ENCODE measurements at regions not wholly inside any gene's neighbourhood (a gene's known extent, or its start where the extent isn't known, plus 50 kb on each side); places are given as distances from the start of the nearest gene placed in this dataset.

- no peak for DNase-seq (ENCODE audit: low read depth in 2 of 2, low spot score in 1 of 2)
Measured at GRCh38 chr4:140250989-140251552, 97.1 kb upstream of the MAML3 start.

- DNase-seq (ENCODE audit: low read depth in 2 of 2, low spot score in 1 of 2): no peak
Measured at GRCh38 chr4:140249351-140249750, 95.4 kb upstream of the MAML3 start.

- no peak for DNase-seq (ENCODE audit: low read depth in 2 of 2, low spot score in 1 of 2)
Measured at GRCh38 chr4:140247237-140247636, 93.3 kb upstream of the MAML3 start.

- no peak for DNase-seq (ENCODE audit: low read depth in 2 of 2, low spot score in 1 of 2)
Measured at GRCh38 chr4:140246216-140246615, 92.2 kb upstream of the MAML3 start.

GRCh38 chr4:140244328-140244727, 90.3 kb upstream of the MAML3 start:
- DNase-seq (ENCODE audit: low read depth in 2 of 2, low spot score in 1 of 2): no peak

GRCh38 chr4:140243278-140243753, 89.3 kb upstream of the MAML3 start:
- no peak for DNase-seq (ENCODE audit: low read depth in 2 of 2, low spot score in 1 of 2)

GRCh38 chr4:140242357-140243277, 88.6 kb upstream of the MAML3 start:
- DNase-seq (ENCODE audit: low read depth in 2 of 2, low spot score in 1 of 2): no peak

- no peak for DNase-seq (ENCODE audit: low read depth in 2 of 2, low spot score in 1 of 2)
Measured at GRCh38 chr4:140240237-140240636, 86.3 kb upstream of the MAML3 start.

- no peak for DNase-seq (ENCODE audit: low read depth in 2 of 2, low spot score in 1 of 2)
Measured at GRCh38 chr4:140239311-140239710, 85.3 kb upstream of the MAML3 start.

GRCh38 chr4:140238351-140239056, 84.5 kb upstream of the MAML3 start:
- no peak for DNase-seq (ENCODE audit: low read depth in 2 of 2, low spot score in 1 of 2)

GRCh38 chr4:140237616-140238350, 83.8 kb upstream of the MAML3 start:
- no peak for DNase-seq (ENCODE audit: low read depth in 2 of 2, low spot score in 1 of 2)

GRCh38 chr4:140236654-140237169, 82.7 kb upstream of the MAML3 start:
- no peak for DNase-seq (ENCODE audit: low read depth in 2 of 2, low spot score in 1 of 2)

GRCh38 chr4:140234697-140235060, 80.7 kb upstream of the MAML3 start:
- DNase-seq (ENCODE audit: low read depth in 2 of 2, low spot score in 1 of 2): no peak

- DNase-seq (ENCODE audit: low read depth in 2 of 2, low spot score in 1 of 2): no peak
Measured at GRCh38 chr4:140233791-140234696, 80.1 kb upstream of the MAML3 start.

GRCh38 chr4:140229881-140230280, 75.9 kb upstream of the MAML3 start:
- no peak for DNase-seq (ENCODE audit: low read depth in 2 of 2, low spot score in 1 of 2)

- no peak for DNase-seq (ENCODE audit: low read depth in 2 of 2, low spot score in 1 of 2)
Measured at GRCh38 chr4:140227286-140227685, 73.3 kb upstream of the MAML3 start.

GRCh38 chr4:140223056-140223810, 69.2 kb upstream of the MAML3 start:
- no peak for DNase-seq (ENCODE audit: low read depth in 2 of 2, low spot score in 1 of 2)

- no peak for DNase-seq (ENCODE audit: low read depth in 2 of 2, low spot score in 1 of 2)
Measured at GRCh38 chr4:140222171-140222570, 68.2 kb upstream of the MAML3 start.

GRCh38 chr4:140220058-140220457, 66.1 kb upstream of the MAML3 start:
- no peak for DNase-seq (ENCODE audit: low read depth in 2 of 2, low spot score in 1 of 2)

Data from stimulated activated CD8-positive, alpha-beta memory T cell treated with anti-CD3 and anti-CD28 coated beads, Interleukin-4, amount 100 ng/mL, for 1 hour (primary cell).